ENCODE measurements at regions not wholly inside any gene's neighbourhood (a gene's known extent, or its start where the extent isn't known, plus 50 kb on each side); places are given as distances from the start of the nearest gene placed in this dataset.

DNA sequence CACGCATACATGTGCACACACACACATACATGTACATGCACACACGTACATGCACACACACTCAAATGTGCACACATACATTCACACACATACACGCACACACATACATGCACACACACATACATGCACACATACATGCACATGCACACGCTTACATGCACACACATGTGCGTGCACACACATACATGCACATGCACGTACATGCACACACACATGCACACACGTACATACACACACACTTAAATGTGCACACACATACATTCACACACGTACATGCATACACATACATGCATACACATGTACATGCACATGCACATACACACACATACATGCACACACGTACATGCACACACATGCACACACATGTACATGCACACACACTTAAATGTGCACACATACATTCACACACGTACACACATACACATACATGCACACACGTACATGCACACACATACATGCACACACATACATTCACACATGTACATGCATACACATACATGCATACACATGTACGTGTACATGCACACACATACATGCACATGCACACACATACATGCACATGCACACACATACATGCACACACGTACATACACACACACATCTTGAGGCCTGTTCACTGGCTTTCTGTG lies 283.7 kb upstream of the ID2 start:
- TF ChIP-seq, protein P1, sequence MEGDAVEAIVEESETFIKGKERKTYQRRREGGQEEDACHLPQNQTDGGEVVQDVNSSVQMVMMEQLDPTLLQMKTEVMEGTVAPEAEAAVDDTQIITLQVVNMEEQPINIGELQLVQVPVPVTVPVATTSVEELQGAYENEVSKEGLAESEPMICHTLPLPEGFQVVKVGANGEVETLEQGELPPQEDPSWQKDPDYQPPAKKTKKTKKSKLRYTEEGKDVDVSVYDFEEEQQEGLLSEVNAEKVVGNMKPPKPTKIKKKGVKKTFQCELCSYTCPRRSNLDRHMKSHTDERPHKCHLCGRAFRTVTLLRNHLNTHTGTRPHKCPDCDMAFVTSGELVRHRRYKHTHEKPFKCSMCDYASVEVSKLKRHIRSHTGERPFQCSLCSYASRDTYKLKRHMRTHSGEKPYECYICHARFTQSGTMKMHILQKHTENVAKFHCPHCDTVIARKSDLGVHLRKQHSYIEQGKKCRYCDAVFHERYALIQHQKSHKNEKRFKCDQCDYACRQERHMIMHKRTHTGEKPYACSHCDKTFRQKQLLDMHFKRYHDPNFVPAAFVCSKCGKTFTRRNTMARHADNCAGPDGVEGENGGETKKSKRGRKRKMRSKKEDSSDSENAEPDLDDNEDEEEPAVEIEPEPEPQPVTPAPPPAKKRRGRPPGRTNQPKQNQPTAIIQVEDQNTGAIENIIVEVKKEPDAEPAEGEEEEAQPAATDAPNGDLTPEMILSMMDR (IDR thresholded peaks at IDR 0.05; ENCODE audit: low read depth, low read length, poor library complexity, severe bottlenecking) = no peak
- TF ChIP-seq EZH2phosphoT487 (IDR thresholded peaks at IDR 0.05; ENCODE audit: borderline replicate concordance, low read length) = no peak

Measured in DOHH2 (cell line).